OCI-LY3 (cell line): ENCODE measurements at regions not wholly inside any gene's neighbourhood (a gene's known extent, or its start where the extent isn't known, plus 50 kb on each side); places are given as distances from the start of the nearest gene placed in this dataset.

Experiments
- EZH2phosphoT487 ChIP-seq: fragments of 200-600 bp; shearing (Covaris generic); IDR thresholded peaks from 2 replicates; pipeline ENCODE4 v1.6.1; 2018; ENCODE audit warnings: antibody characterized with exemption, mixed run types, low read depth
- TF ChIP-seq, protein P1 (sequence below): fragments of 200-600, 300-600 bp; sonication (generic); IDR thresholded peaks from 2 replicates; pipeline ENCODE4 v1.5.1; 2014; ENCODE audit warnings: antibody characterized with exemption, low read length, low read depth

DNA sequence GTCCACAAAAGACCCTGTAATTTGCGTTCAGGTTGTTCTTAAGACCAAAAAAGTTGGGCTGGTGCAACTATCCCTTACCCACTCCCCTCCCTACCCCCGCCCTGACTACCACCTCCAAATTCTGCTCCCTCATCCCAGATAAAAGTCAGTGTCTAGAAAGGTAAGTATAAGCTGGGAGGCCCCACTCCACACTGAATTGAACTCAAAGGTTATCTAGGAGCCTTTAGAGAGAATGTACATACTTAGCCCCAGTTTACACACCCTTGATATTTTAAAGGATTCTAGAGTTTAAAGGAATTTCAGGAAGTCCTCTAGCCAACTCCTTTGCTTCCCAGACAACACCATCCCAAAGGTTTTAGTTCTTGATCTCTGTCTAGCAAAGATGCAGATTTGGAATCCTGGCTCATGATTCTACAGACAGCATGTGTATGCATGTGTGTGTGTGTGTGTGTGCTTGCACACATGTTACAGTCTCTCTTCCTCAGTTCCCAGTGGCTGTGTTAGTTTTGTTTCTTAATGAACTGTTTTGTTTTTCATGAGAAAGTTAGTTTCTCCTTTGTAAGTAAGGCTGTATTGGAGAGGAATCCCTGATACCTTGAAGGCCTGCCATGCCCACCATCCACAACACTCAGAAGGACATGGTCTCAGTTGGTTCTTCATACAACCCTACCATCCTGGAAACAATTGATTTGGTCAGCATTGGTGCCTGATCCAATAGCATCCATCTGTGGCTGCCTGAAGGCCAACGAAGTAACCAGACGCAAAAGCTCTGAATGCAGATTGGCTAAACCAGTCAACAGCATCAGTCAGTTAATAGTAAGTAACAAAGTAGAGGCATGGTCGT, 281.3 kb downstream of the SOX9 start:
- no peak for TF ChIP-seq EZH2phosphoT487
- TF ChIP-seq, protein P1, sequence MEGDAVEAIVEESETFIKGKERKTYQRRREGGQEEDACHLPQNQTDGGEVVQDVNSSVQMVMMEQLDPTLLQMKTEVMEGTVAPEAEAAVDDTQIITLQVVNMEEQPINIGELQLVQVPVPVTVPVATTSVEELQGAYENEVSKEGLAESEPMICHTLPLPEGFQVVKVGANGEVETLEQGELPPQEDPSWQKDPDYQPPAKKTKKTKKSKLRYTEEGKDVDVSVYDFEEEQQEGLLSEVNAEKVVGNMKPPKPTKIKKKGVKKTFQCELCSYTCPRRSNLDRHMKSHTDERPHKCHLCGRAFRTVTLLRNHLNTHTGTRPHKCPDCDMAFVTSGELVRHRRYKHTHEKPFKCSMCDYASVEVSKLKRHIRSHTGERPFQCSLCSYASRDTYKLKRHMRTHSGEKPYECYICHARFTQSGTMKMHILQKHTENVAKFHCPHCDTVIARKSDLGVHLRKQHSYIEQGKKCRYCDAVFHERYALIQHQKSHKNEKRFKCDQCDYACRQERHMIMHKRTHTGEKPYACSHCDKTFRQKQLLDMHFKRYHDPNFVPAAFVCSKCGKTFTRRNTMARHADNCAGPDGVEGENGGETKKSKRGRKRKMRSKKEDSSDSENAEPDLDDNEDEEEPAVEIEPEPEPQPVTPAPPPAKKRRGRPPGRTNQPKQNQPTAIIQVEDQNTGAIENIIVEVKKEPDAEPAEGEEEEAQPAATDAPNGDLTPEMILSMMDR, result no peak
